HG03064 (cell line): ENCODE measurements at regions not wholly inside any gene's neighbourhood (a gene's known extent, or its start where the extent isn't known, plus 50 kb on each side); places are given as distances from the start of the nearest gene placed in this dataset.
"Not testable (repeated sequence)": the region's sequence is repeated elsewhere in the genome, so short reads cannot be mapped to it uniquely, and the experiment has no call there.

Experiments
- ATAC-seq: cut with Tn5 transposase; IDR thresholded peaks from one replicate; pipeline ENCODE4 v1.9.1; 2021; ENCODE audit warnings: low read depth; ENCODE audit not compliant: unreplicated experiment

DNA sequence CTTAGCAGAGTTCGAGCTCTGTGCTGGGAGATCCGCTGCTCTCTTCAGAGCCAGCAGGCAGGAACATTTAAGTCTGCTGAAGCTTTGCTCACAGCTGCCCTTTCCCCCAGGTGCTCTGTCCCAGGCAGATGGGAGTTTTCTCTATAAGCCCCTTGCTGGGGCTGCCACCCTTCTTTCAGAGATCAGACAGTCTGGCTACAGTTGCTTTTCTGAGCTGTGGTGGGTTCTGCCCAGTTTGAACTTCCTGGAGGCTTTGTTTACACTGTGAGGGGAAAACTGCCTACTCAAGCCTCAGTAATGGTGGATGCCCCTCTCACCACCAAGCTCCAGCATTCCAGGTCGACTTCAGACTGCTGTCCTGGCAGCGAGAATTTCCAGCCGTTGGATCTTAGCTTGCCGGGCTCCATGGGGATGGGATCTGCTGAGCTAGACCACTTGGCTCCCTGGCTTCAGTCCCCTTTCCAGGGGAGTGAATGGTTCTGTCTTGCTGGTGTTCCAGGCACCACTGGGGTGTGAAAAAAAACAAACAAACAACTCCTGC, 222.7 kb downstream of the UTRN start:
- not testable (repeated sequence) for ATAC-seq

DNA sequence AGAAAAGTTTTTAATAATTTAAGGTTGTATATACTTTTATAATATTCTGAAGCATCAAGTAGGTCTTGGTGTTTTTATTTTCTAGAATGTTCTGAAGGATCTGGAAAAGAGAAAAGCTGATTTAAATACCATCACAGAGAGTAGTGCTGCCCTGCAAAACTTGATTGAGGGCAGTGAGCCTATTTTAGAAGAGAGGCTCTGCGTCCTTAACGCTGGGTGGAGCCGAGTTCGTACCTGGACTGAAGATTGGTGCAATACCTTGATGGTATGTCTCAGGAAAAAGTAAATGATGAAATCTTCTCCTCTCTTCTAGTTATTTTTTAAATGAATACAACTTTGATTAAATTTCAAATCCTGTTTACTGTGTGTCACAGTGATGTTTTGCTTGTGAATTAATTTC, 225.7 kb downstream of the UTRN start:
- no peak for ATAC-seq

DNA sequence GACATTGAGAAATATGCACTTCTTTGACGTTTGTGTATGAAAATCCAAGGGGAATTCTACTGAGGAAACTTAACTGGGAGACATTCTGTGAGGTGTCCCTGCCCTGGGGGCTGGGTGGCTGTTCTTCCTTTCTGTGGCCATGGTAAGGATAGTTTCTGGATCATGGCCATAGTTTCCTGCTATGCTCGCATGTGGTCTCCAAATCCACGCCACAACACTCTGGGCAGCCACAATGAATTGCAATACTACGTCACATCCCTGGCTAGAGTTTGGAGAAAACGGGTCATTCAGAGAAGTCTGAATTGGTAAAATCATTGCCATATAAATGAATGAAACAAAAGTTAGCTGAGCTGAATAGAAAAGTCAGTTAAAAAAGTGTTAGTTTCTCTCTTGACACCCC, 230.6 kb downstream of the UTRN start:
- no peak for ATAC-seq

DNA sequence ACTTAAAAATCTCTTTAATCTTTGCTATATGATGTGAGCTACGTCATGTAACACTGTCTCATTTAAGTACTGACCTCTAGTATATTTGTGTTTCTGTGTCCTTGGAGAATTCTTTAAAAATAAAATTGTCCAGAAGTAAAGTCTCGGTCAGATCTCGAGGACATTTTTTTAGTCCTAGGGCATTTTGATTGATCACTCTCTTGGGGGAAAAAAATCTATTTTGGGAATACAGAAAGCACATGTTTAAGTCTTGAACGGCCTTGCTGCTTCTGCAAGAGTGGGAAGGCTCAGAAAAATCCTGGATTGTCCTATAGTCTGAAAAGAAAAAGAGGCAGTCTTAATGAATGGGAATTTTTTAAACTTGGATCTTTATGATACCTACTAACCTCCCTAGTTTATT, 234.3 kb downstream of the UTRN start:
- ATAC-seq = no peak

DNA sequence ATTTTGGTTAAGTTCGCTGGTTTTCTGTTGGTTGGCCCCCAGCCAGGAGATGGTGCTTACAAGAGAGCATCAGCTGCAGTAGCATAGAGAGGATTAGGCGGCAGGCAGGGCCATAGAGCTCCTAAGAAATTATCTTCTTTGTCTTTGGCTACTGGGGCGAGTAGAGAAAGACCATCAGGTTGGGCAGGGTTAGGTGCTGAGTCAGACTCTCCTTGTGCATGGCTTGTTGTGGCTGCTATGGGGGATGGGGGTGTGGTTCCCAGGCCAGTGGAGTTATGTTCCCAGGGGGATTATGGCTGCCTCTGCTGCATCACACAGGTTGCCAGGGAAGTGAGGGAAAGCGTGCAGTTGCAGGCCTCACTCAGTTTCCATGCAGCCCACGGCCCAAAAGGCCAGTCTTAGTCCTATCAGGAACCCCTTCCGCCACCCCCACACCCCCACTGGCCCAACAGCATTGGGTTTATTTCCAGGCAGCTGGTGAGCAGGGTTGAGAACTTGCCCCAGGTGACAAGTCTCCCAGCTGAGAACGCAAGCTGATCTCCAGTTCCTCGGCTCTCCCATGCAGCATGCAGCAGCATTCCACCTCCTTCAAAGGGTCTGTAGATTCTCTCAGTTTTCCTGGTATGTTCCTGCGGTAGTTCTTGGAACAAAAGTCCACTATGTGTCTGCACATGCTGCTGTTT, 243.7 kb downstream of the UTRN start:
- no peak for ATAC-seq

DNA sequence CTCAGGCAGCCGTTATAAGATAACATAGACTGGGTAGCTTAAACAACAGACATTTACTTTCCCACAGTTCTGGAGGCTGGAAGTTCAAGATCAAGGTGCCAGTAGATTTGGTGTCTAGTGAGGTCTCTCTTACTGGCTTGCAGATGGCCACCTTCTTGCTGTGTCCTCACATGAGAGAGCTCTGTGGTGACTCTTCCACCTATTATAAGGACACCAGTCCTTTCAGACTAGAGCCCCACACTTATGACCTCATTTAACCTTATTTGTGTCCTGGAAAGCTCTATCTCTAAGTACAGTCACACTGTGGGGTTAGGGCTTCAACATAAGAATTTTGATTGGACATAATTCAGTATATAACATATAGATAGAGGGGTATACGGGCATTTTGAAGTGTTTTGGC, 245.0 kb downstream of the UTRN start:
- no peak for ATAC-seq

DNA sequence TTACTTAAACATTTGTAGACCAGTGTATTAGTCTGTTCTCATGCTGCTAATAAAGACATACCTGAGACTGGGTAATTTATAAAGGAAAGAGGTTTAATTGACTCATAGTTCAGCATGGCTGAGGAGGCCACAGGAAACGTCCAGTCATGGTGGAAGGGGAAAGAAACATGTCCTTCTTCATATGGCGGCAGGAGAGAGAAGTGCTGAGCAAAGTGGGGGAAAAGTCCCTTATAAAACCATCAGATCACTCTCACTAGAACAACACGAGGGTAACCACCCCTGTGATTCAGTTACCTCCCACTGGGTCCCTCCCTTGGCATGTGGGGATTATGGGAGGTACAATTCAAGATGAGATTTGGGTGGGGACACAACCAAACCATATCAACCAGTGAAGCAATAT, 247.1 kb downstream of the UTRN start:
- not testable (repeated sequence) for ATAC-seq

DNA sequence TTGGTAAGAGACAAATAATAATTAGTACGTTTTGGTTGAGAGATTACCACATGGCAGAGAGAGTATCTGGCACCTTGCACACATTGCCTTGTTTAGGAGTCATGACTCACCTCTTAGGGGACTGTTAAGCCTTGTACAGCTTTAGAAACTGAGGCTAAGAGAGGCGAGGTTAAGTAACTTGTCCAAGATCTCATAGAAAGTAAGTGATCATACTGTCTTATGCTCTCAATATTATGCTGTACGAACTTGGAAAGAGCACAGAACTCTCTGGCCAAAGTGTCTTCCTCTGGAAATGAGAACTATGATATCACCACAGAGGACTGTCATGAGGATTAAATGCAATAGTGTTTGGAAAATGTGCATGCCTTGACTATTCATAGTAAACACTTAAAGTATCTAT, 249.0 kb downstream of the UTRN start:
- no peak for ATAC-seq

DNA sequence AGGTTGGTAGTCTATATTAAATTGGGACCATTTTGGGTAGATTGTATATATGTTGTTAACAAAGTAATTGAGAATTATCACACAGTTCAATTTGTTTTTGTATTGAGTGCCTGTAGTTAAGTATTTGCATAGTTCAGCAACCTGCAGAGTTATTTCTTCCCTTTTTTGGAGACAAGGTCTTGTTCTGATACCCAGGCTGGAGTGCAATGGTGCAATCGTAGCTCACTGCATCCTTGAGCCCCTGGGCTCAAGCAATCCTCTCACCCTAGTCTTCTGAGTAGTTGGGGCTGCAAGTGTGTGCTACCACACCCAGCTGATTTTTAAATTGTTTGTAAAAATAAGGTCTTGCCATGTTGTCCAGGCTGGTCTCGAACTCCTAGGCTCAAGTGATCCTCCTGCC, 250.5 kb downstream of the UTRN start:
- no peak for ATAC-seq

DNA sequence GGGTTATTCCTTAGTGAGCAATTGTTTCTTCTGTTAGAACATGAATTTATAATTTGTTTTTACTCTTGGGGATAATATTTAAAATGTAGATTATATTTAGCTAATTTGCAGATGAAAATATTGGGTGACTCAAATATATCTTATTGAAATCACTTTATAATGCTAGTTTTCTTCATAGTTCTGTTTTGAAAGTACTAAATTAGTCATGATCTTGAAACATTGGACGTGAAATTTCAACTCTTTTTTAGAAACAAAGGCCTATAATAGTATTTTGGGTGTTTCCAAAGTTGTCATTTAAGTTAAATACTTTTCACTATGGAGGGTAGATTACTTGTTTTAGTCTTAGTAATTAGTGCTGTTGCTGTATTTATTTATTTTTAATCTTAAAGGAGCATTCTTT, 250.9 kb downstream of the UTRN start:
- no peak for ATAC-seq

DNA sequence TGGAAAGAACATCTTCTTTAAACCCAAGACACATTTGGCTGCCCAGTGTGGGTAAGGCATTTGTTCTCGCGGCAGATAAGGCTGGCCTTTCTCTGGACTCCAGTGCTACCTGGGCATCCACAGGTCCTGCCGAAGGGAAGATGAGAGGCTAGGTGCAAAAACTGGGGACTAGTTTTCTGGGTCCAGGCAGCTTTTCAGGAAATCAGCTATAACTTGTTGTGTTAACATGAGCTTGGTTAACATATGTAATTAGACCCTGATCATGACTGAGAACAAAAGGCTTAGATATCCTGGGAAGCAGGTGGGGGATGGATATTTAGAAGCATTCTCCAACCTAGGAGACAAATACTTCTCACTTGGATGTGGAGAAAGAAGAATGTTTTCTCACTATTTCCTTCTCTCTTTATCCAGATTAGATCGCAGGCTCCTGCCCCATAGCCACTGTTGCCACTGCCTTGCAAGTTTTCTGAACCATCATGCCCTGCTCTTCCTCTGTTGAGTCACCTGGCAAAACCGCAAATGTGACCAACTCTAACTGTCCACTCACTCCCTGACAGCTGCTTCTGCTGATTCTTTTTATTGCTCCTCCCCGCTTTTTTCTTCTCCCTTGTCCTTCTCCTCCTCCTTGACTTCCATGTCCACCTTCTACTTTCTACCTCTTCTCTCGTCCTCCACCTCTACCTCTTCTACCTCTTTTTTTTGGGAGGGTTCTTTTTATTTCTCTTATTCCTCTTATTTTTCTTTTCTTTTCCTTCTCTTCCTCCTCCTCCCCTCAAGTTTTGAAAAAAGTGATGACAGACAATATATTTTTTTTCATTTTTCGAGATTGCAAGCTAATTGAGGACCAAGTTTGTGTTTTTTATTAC, 258.1 kb downstream of the UTRN start:
- ATAC-seq = no peak

DNA sequence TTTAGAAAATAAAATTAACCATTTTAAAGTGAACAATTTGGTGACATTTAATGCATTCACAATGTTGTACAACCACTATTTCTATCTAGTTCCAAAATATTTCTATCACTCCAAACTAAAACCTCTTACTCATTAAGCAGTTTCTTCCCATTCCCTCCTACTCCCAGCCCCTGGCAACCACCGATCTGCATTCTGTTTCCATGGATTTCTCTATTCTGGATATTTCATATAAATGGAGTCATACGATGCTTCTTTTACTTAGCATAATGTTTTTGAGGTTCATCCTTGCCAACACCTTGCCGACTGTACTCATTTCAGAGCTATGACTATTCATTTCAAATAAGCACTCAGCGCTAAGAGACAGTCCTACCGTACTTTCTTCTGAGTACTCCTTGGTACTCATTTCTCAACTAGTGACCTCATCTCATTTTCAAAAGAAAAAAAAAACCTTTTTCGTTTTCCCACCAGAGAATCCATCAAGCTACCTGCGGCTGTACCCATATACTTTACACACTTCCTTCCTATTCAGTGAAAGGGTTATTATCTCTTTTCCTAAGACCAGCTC, 259.2 kb downstream of the UTRN start:
- ATAC-seq = no peak

DNA sequence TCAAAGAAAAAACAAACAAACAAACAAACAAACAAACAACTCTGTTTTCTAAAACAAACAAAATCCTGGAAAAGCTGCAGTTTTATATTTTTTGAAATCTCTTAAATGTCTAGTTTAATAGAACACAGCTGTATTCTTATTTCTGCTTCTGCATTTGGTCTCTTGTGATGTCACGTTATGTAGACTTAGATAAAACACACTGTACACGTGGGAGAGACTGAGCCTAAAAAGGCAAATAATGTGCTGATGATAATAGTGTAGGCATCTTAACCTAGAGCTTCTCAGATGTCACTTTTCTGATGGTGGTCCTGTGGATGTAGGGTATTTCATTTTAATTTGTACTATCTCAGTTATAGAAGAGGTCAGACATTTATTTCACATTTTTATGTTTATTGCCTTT, 261.7 kb downstream of the UTRN start:
- ATAC-seq = no peak

DNA sequence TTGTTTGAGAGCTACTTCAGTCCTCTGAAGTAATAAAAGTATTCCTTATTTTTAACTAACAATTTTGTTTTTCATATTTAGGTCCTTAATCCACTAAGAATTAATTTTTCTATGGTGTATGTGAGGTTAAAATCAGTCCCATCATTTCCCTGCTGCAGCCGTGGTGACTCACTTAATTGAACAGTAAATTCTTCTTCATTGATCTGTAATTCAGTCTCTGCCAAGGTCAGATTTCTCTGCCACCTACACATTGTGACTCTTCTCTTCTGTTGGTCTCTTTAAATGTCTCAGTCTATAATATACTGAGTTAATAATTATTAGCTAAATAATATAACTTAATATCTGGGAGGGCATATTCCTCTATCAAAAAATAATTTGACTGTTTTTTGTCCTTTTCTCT, 262.3 kb downstream of the UTRN start:
- no peak for ATAC-seq

DNA sequence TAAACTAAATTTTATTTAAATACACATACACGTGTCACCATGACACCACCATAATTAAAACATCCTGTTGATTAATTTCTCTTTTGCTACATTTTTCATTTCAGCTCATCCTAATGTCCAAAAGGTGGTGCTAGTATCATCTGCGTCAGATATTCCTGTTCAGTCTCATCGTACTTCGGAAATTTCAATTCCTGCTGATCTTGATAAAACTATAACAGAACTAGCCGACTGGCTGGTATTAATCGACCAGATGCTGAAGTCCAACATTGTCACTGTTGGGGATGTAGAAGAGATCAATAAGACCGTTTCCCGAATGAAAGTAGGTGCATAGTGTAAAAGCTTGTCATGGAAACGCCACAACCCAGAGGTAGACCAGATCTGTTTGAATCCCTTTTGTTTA, 263.4 kb downstream of the UTRN start:
- no peak for ATAC-seq

DNA sequence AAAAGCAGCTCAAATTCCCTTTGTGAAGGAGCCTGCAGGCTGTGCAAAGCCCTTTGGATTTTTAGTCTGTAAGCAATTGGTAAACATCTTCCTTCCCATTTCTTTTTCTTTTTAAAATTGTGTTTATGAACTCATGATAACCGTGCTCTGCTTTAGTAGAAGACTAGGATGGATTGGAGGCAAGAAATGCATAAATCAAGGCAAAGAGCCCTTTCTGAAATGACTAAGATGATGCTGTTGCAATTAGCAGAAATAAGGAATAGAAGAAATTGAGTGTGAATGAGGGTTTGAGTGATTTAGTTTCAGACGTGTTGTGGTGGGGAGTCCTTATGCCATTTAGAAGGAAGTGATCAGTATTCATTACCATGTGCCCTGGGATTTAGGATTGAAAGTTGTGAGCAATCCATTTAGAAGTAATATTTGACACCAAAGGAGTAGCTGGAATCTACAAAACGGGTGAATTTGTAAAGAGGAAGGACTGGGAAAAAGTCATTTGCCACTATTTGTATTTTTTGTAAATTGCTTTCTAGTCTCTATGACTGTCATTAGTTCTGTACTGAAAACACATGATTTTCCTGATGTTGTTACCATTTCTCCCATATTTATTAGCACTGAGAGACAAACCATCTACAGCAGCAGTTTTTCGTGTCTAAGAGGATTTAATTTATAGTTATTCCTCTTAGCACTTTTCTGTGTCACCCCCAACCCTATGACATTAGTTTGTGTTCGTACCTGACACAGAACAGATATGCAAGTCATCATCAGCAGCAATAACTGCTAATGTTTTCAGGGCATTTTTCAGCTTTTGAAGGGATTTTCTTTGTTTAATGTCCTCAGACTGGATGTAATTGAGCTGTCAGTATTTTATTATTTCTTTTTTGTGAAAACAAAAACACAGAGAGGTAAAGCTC, 265.0 kb downstream of the UTRN start:
- no peak for ATAC-seq

DNA sequence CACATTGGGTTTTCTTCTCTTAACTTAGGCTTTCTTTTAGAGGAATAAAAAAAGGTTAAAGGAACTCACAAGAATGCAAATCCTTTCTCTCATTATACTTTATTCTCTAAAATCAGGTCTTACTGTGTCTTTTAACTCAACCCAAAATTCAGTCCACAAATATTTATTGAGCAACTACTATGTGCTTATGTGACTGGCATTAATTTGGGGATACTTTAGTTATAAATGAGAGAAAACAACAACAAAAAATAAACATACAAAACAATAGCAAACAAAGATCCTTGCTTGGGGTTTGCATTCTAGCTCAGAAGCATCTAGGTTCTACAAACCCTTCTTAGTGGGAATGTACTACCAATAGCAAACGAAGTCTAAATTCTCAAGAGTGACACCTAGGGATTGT, 266.2 kb downstream of the UTRN start:
- no peak for ATAC-seq

DNA sequence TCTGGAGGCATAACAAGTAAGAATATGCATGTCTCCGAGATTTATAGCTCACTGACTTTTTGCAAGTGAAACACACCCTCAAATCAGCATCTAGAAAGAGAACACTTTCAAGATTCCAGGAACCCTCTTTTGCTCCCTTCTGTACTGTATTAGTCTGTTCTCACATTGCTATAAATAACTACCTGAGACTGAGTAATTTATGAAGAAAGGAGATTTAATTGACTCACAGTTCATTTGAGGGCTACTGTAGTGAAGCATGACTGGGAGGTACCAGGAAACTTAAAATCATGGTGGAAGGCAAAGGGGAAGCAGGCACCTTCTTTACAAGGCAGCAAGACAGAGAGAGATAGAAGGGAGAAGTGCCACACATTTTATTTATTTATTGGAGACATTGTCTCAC, 269.9 kb downstream of the UTRN start:
- ATAC-seq = no peak

DNA sequence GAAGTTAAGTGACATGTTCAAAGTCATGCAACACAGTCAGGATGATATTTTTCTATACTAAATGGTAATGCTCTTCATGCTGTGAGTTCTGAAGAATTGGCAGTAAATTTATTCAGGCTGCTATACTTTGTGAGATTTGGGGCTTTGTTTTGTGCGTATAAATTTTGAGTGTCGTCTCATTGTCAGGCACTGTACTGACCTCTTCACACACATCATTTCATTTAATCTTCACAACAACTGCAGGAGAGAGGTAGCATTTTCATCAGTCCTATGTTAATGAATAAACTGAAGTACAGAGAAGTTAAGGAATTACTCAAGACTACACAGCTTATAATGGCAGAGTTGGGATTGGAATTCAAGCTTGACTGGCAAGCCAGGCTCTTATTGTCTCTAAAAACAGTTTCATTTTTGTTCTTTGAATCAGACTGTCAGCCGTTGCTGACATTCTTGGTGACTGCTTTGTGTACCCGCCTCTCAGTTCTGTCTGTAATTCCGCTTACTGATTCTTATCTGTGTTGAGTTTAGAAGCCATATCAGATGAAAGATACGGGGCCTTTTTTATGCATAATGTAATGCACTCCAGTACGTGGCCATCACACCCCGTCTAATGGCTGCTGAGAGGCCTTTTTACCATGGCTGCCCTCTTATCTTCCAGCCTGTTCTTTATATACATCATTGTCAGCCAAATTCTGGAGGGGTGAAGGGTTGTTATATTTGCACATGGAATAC, 274.9 kb downstream of the UTRN start:
- ATAC-seq = no peak

DNA sequence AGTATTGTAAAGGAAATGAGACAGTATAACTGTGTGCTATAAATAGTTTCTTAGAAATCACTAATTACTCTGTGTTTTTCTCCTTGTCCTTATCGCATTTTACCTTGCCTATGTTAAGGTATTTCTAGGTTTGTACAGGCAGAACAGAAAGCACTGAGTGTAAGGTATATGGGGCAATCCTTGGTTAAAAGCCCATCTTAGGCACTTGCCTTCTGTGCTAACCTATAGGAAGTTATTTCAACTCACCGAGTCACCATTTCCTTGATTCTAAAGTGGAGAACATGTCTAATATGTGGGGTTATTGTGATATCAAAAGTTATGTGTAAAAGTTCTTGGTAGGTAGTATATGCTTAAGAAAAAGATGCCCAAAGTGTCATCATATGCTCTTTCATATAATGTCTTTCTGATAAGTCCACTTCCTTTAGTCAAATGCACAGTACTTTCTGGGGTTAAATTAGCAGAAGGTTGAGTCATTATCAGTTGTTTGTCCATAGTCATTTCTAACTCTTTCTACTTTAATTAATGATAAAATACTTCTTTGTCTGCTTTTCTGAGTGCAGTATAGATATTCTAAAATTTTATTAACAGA, 276.4 kb downstream of the UTRN start:
- no peak for ATAC-seq
